MM.1S (cell line): ENCODE measurements at regions not wholly inside any gene's neighbourhood (a gene's known extent, or its start where the extent isn't known, plus 50 kb on each side); places are given as distances from the start of the nearest gene placed in this dataset.

Experiments used
- CTCF ChIP-seq: fragments of 300-600 bp; sonication (generic); IDR thresholded peaks from 2 replicates; pipeline ENCODE4 v1.5.1; 2016; ENCODE audit warnings: antibody characterized with exemption, low read length, mixed read lengths
- EZH2 ChIP-seq: fragments of 300-600 bp; sonication (generic); optimal IDR thresholded peaks from 2 replicates; pipeline ENCODE3; 2017; ENCODE audit warnings: low read depth, mild to moderate bottlenecking, antibody characterized with exemption, low read length, mixed read lengths
- EZH2phosphoT487 ChIP-seq: fragments of 300-600 bp; sonication (generic); IDR thresholded peaks from 2 replicates; pipeline ENCODE4 v1.6.1; 2018; ENCODE audit warnings: antibody characterized with exemption, low read length

DNA sequence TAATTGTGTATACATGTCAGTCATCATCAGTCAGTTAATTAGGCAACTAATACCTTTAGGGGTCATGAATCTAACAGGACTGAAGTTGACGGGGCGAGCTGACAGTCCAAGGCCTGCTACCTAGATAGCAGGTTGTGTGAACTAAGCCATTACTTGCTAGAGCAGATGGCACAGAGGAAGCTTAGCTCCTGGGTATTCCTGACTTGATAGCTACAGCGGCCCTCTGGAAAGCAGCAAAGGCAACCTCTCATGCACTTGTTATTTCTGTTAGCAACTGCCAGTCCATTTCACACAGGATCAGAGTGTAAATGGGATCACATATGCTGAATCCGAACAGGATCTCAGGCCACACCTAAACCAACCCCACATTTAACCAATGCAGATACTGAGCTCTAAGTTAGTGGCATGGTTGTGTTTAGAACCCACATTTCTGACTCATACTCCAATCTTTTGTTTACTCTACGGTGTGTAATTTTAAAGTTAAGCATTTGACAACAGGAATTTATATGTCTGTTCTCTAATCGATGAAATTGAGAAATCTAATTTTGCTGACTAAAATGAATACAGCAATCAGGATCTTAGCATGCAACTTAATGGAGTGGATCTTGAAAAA lies 521.3 kb upstream of the ZNF608 start:
- TF ChIP-seq CTCF: no peak
- no peak for TF ChIP-seq EZH2
- TF ChIP-seq EZH2phosphoT487: no peak
